ENCODE measurements at regions not wholly inside any gene's neighbourhood (a gene's known extent, or its start where the extent isn't known, plus 50 kb on each side); places are given as distances from the start of the nearest gene placed in this dataset.
"Not testable (repeated sequence)": the region's sequence is repeated elsewhere in the genome, so short reads cannot be mapped to it uniquely, and the experiment has no call there.

DNA sequence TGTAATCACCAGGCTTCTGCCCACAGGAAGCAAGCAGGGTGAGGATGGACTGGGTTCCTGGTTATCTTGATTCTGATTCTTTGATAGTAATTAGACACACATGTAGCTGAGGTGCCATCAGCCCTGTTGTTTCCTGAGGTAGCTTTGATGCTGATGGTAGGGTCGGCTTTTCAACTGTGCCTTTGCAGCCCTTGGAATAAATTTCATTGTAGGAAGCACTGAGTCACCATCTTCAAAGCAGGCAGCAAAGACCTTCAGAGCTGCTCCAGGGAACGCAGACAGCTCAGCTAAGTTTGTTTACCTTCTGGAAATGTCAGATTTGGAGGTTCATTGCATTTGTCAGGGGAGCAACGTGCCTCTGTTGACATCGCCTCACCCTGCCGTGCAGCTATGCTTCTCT, 135.4 kb downstream of the ASMT start:
- H3K27ac ChIP-seq (replicated peaks) = no peak overlapping the region
- no peak for DNase-seq (ENCODE audit: low read depth in 1 of 2, low spot score in 1 of 2)
- no peak for TF ChIP-seq GABPA (IDR thresholded peaks at IDR 0.05; ENCODE audit: low read depth)
- no peak for TF ChIP-seq POLR2AphosphoS5 (IDR thresholded peaks at IDR 0.05; ENCODE audit: low read depth)
- no peak for TF ChIP-seq SPI1 (IDR thresholded peaks at IDR 0.05; ENCODE audit: borderline replicate concordance, low read depth)
- TF ChIP-seq, protein P1, sequence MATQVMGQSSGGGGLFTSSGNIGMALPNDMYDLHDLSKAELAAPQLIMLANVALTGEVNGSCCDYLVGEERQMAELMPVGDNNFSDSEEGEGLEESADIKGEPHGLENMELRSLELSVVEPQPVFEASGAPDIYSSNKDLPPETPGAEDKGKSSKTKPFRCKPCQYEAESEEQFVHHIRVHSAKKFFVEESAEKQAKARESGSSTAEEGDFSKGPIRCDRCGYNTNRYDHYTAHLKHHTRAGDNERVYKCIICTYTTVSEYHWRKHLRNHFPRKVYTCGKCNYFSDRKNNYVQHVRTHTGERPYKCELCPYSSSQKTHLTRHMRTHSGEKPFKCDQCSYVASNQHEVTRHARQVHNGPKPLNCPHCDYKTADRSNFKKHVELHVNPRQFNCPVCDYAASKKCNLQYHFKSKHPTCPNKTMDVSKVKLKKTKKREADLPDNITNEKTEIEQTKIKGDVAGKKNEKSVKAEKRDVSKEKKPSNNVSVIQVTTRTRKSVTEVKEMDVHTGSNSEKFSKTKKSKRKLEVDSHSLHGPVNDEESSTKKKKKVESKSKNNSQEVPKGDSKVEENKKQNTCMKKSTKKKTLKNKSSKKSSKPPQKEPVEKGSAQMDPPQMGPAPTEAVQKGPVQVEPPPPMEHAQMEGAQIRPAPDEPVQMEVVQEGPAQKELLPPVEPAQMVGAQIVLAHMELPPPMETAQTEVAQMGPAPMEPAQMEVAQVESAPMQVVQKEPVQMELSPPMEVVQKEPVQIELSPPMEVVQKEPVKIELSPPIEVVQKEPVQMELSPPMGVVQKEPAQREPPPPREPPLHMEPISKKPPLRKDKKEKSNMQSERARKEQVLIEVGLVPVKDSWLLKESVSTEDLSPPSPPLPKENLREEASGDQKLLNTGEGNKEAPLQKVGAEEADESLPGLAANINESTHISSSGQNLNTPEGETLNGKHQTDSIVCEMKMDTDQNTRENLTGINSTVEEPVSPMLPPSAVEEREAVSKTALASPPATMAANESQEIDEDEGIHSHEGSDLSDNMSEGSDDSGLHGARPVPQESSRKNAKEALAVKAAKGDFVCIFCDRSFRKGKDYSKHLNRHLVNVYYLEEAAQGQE (IDR thresholded peaks at IDR 0.05; ENCODE audit: insufficient replicate concordance, low read depth) = no peak
- TF ChIP-seq, protein P2, sequence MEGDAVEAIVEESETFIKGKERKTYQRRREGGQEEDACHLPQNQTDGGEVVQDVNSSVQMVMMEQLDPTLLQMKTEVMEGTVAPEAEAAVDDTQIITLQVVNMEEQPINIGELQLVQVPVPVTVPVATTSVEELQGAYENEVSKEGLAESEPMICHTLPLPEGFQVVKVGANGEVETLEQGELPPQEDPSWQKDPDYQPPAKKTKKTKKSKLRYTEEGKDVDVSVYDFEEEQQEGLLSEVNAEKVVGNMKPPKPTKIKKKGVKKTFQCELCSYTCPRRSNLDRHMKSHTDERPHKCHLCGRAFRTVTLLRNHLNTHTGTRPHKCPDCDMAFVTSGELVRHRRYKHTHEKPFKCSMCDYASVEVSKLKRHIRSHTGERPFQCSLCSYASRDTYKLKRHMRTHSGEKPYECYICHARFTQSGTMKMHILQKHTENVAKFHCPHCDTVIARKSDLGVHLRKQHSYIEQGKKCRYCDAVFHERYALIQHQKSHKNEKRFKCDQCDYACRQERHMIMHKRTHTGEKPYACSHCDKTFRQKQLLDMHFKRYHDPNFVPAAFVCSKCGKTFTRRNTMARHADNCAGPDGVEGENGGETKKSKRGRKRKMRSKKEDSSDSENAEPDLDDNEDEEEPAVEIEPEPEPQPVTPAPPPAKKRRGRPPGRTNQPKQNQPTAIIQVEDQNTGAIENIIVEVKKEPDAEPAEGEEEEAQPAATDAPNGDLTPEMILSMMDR (IDR thresholded peaks at IDR 0.05; ENCODE audit: insufficient read depth, low read length) = no peak
- no peak overlapping the region for H3K4me3 ChIP-seq (replicated peaks; ENCODE audit: insufficient read depth, low read length)
- H3K27me3 ChIP-seq (ENCODE audit: insufficient read depth, poor library complexity, severe bottlenecking) = no peaks in the 10 kb centered on the region

DNA sequence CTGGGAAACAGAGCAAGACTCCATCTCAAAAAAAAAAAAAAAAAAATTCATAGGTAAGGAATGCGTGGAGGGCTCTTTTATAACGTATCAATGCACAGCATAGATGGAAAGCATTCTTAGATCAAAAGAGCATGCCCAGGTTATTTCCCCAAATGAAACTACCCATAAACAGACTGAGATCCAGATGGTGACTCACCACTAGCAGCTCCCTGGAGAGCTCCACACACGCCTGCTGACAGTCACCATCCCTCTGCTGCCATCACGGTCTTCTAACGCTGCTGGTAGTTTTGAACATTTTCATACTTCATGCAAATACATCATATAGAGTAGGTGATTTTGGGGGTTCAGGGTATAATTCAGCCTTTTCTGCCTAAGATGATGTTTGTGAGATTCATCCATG, 136.9 kb downstream of the ASMT start:
- TF ChIP-seq SPI1 (IDR thresholded peaks at IDR 0.05; ENCODE audit: borderline replicate concordance, low read depth) (no peak), POLR2AphosphoS5 (IDR thresholded peaks at IDR 0.05; ENCODE audit: low read depth) (no peak), GABPA (IDR thresholded peaks at IDR 0.05; ENCODE audit: low read depth) (no peak)
- TF ChIP-seq, protein P2 (IDR thresholded peaks at IDR 0.05; ENCODE audit: insufficient read depth, low read length) = no peak
- TF ChIP-seq, protein P1 (IDR thresholded peaks at IDR 0.05; ENCODE audit: insufficient replicate concordance, low read depth) = no peak
- no peaks in the 10 kb centered on the region for H3K27me3 ChIP-seq (ENCODE audit: insufficient read depth, poor library complexity, severe bottlenecking)
- H3K27ac ChIP-seq (replicated peaks) = no peak overlapping the region
- DNase-seq (ENCODE audit: low read depth in 1 of 2, low spot score in 1 of 2) = no peak
- no peak overlapping the region for H3K4me3 ChIP-seq (replicated peaks; ENCODE audit: insufficient read depth, low read length)

DNA sequence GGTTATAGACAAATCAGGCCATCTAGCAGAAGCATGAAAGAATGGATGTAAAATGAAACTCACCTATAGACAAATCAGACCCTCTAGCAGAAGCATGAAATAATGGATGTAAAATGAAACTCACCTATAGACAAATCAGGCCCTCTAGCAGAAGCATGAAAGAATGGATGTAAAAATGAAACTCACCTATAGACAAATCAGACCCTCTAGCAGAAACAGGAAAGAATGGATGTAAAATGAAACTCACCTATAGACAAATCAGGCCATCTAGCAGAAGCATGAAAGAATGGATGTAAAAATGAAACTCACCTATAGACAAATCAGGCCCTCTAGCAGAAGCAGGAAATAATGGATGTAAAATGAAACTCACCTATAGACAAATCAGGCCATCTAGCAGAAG, 137.9 kb downstream of the ASMT start:
- H3K27me3 ChIP-seq (ENCODE audit: insufficient read depth, poor library complexity, severe bottlenecking); H3K27ac ChIP-seq (replicated peaks); DNase-seq (ENCODE audit: low read depth in 1 of 2, low spot score in 1 of 2): not testable (repeated sequence)

DNA sequence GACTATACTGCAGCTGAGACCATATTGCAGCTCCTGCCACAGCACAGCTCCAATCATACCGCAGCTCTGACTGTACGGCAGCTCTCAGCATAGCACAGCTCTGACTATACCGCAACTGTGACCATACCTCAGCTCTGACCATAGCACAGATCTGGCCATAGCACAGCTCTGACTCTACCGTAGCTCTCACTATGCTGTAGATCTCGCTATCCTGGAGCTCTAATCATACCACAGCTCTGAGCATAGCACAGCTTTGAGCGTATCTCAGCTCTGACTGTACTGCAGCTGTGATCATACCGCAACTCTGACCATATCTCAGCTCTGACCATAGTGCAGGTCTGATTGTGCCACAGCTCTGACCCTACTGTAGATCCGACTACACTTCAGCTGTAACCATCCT, 139.2 kb downstream of the ASMT start:
- DNase-seq (ENCODE audit: low read depth in 1 of 2, low spot score in 1 of 2) = no peak
- H3K4me3 ChIP-seq (replicated peaks; ENCODE audit: insufficient read depth, low read length) = no peak overlapping the region

More for the DNA sequence above, 137.9 kb downstream of the ASMT start:
- not testable (repeated sequence) for H3K4me3 ChIP-seq (replicated peaks; ENCODE audit: insufficient read depth, low read length)

More for the DNA sequence above, 139.2 kb downstream of the ASMT start:
- Histone ChIP-seq H3K27ac (replicated peaks) (no peak overlapping the region), H3K27me3 (ENCODE audit: insufficient read depth, poor library complexity, severe bottlenecking) (no peaks in the 10 kb centered on the region)
- TF ChIP-seq, protein P1 (IDR thresholded peaks at IDR 0.05; ENCODE audit: insufficient replicate concordance, low read depth) = no peak
- no peak for TF ChIP-seq SPI1 (IDR thresholded peaks at IDR 0.05; ENCODE audit: borderline replicate concordance, low read depth)
- TF ChIP-seq, protein P2 (IDR thresholded peaks at IDR 0.05; ENCODE audit: insufficient read depth, low read length) = no peak
- no peak for TF ChIP-seq POLR2AphosphoS5 (IDR thresholded peaks at IDR 0.05; ENCODE audit: low read depth)
- no peak for TF ChIP-seq GABPA (IDR thresholded peaks at IDR 0.05; ENCODE audit: low read depth)
